HG03095 (cell line): ENCODE measurements at regions not wholly inside any gene's neighbourhood (a gene's known extent, or its start where the extent isn't known, plus 50 kb on each side); places are given as distances from the start of the nearest gene placed in this dataset.

Experiments used
- ATAC-seq: cut with Tn5 transposase; IDR thresholded peaks from one replicate; pipeline ENCODE4 v1.9.1; 2021; ENCODE audit warnings: moderate library complexity; ENCODE audit not compliant: unreplicated experiment

DNA sequence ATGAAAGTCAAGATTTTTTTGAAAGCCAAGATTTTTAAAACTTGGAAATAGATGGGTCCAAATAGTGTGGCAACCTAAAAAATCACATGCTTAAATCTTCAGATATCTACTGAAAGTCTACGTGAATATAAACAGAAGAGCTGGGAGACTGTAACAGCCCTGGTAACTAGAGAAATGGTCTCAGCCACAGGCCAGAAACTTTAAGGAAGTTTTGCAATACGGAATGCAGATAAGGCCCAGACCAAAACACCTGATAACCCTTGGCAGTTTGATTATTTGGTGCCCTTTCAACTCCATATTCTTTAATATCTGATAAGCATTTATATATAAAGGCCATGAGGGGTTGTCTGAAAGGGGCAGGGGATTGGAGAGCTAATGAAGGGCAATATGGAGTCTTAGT, 537.3 kb upstream of the TGFBR2 start:
- ATAC-seq: no peak

DNA sequence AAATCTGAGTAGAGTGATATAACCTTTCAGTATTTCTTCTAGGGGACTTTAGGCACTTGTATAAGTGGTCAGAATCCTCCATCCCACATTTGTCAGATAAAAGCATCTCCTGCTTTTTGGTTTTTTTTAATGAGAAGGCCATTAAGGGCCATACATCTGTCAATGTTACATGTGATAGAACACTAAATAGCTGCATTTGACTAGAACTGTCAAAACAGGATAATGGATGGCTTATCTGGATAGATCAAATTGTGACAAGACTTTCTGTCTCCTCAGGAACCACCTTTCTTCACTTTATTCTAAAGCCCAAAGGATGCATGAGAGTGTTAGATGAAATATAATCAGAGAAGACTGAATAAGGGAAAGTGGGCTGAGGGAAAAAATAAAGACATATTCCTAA, 533.4 kb upstream of the TGFBR2 start:
- ATAC-seq: no peak

DNA sequence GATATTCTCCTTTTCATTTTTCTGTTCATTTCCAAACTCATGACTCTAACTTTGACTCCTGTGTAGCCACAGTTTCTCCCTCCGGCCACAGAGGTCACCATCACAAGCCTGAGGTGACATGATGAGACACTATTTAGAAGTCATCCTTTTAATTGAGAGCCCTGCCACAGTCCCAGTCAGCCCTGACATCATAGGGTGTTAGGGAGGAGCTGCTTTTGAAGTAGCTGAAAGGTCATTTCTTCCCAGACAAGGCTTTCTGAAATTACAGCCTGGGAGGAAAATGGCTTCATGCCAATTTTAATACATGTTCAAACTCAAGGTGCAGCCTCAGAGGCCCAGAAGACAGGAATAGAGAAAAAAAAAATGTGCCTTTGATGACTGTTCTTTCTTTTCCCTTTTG, 532.8 kb upstream of the TGFBR2 start:
- ATAC-seq: no peak

DNA sequence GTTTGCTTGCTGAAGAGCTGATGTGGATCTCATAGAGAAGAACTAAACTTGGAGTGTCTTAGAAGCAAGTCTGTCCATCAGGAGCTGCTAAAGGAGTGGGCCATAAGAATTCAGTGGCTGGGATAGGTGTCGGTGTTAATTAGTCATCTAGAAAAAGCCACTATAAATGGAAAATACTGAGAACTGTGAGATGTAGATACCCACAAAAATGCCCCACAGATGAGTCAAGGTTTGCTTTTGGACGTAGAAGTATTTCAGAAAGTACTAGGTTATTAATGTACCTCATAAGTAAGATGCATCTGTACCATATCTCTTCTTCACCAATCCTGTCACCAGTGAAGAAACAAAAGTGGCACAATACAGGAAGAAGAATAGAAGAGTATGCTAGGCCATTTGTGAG, 530.9 kb upstream of the TGFBR2 start:
- no peak for ATAC-seq

DNA sequence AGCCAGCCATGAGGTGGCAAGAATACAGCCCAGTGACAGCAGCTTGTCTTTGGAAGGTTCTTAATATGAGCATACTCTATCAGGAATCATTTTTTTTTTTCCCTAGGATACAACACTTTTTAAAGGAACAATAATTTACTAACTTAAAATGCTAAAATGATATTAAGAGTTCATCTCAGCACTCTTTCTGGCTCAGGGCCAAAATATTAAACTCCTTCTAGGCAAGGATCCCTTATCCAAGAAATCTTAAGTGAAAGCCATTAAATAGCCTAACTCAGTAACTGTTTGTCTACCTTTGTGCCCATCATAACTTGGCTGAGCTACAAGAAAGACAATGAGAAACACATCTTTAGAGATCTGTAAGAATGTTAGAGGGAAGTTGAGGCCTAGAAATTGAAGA, 529.5 kb upstream of the TGFBR2 start:
- no peak for ATAC-seq

DNA sequence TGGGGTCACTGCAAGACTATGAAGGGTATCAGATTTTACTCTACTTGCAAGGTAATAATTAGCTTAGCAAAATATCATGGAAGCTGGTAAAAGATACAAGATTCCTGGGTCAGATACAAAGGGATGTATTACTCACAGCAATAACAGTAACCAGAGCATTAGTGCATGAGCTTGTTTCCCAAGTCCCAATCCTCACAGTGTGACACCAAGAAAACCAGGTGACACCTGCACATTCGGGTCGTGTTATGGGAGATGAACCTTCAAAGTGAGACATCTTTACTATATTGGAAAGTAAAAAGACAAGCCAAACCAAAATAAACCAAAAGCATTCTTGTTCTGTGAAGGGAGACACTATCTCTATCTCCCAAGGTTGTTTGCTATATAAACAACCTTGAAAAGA, 528.7 kb upstream of the TGFBR2 start:
- ATAC-seq: no peak

DNA sequence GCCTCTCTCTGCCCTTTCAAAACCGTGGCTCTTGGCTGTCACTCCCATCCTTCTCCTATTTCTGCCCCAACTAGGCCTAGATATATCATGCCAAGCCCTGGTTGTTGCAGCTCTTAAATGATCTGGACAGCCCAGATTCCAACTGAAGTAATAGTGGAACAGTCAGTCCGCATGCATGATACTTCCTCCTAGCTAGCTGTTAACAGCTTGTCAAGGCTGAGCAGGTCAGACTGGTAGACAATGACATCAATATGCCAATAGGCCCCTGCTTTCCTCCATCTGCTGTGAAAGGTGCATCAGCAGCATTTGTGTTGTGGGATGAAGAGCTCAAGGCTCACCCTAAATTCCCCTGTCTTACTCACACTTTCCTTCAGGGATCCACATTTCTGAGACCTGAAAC, 527.7 kb upstream of the TGFBR2 start:
- ATAC-seq: no peak

DNA sequence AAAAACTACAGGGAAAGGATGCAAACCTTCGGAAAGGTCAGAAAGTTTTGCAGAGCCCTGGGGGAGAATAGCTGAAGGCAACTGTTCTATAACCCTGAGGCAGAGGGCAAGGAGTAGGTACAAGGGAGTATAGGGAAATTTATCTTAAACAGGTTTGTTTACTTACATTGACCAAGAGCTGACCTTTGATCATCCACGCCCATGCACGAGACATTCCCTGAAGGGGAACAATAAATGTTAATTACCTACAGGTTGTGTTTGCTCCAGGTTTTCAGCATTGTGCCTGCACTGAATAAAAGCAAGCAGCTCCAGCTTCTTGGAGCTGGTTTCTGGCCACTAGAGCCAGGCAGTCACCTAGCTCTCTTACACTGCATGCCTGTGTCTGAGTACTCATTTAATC, 524.5 kb upstream of the TGFBR2 start:
- ATAC-seq: no peak

DNA sequence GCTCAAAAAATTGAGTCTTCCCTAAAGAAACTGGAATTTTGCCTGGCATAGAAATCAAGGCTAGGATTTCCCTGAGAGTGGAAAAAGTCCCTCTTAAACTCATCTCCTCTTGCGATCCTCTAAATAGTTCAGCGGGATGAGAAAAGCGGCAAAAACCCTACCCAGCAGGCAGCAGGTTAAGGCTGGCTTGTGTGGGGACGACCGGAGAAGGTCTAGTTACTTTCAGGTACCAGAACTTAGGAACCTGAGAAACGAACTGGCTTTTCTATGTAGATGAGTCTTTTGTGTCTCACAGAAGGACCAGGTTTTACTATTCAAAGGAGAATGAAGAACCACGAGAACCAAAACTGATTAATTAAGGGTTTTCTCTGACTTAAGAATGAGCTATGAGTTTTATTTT, 523.7 kb upstream of the TGFBR2 start:
- ATAC-seq: no peak

DNA sequence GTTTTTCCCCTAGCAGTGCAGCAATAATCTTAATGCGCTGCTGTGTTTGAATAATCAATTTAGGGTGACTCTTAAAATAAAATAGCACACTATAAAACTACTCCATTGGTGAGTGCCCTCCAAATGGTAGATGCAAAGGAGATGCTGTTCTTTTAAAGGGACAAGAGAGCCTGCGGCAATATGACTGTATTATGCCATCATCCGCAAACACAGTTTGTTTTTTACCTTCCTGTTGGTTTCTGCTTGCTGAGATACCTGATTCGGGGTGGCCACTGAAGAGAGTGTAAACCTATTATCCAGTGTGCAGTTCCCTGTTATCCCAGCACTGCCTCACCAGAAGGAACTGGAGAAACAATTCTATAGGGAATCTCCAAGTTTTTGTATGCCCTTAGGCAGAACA, 523.1 kb upstream of the TGFBR2 start:
- no peak for ATAC-seq

DNA sequence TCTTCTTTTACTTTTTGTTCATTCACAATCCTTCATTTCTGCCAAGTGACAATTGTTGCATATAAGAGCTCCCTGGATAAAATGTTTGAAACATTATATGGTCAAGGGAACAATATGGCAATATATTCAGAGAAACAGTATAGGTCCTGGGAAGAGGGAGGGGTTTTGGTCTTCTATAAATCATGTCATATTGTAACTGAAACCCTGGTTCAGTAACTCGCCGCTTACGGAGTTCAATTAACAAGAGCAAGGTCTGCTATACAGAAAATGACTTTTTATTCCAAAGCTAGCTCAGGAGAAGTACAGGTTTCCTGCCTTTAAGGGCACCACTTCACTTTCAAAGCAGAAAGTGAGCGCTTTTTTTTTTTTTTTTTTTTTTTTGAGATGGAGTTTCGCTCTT, 522.1 kb upstream of the TGFBR2 start:
- ATAC-seq: no peak

DNA sequence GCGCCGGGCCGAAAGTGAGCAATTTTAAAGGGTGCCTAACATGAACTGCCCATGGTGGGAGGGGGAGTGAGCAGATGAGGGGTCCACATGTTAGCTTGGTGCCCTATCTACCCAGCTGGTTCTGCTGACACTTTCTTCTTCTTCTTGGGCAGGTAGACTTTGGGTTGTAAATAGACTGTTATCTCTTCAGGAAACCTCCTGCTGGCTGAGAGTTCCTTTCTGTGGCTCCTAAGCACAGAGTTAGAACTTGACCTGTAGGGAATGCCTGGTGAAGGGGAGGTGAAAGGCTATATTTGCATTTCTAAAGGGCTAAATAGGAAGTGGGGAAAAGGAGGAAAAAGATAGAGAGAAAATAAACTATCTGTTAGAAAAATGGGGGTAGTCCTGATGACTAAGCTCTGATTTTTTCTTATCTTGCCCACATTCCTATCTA, 521.4 kb upstream of the TGFBR2 start:
- no peak for ATAC-seq

DNA sequence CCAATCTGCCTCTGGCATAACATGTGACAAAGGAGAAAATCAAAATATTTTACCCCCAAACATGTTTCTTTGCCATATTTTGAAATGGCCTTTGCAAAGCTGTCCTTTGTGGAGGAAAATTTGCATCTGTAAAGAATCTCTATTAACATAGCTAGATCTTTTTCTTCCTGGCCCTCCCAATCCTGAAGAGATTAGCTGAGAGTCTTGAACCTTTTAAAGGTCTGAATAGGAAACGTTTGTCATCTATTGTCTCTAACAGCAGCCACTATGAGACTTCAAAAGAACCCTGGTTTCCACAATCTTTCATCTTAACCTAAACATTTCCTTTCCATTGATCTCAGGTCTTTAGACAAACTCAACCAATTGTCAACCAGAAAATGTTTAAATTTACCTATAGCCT, 520.9 kb upstream of the TGFBR2 start:
- ATAC-seq: no peak

DNA sequence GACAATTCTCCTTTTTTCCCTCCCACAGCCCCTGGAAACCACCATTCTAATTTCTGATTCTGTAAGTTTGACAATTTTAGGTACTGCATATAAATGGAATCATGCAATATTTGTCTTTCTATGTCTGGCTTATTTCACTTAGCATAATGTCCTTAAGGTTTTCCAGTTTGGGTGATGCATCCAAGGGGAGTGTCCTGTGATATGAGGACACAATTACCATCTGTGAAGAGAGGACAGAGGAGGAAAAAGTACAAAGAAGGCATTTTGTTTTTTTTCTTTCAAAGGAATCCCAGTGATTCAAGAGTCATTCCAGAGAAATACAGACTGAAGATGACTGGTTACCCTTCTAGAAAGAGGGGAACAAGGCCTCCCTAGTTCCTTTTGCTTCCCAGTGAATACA, 514.7 kb upstream of the TGFBR2 start:
- ATAC-seq: no peak

DNA sequence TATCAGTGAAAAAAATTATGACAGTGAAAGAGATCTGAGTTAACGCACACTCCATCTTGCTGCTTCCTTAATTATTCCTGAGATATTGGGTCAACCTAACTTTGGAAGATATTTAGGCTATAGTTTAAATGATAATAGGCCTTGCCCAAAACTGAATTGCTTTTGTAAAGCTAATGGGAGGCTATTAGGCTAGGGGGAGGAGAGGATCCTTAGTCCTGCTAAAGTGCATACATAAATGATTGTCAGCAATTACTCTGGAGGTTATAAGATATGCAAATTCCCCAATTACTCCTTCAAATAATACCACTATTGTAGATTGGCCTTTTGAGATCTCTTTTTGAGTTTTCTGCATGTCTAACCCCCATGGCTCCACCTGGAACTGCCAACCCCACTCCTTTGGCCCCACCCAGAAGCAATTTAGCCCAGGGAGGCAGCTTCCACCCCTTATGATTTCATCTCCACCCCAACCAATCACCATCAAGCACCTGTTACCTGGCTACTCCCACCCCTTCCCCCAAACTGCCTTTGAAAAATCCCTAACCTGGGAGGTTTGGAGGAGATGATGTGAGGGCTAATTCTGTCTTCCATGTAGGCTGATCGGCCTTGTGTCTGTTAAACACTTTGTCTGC, 509.3 kb upstream of the TGFBR2 start:
- ATAC-seq: no peak

DNA sequence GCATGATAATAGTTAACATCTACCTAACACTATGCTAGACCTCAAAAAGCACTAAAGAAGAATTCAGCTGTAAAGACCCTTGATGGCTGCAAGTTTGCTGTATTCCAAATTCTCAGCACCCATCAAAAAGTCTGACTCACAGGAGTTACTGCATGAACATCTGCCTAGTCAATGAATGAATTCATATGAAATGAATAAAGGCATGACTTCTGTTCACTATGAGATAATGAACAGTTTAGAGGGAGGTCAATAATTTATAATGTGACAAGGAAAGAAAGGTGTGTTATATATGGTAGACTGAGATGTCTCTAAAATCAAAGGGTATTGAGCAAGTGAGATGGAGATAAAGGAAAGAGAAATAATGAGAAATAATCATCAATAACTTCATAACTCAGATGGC, 508.2 kb upstream of the TGFBR2 start:
- no peak for ATAC-seq

DNA sequence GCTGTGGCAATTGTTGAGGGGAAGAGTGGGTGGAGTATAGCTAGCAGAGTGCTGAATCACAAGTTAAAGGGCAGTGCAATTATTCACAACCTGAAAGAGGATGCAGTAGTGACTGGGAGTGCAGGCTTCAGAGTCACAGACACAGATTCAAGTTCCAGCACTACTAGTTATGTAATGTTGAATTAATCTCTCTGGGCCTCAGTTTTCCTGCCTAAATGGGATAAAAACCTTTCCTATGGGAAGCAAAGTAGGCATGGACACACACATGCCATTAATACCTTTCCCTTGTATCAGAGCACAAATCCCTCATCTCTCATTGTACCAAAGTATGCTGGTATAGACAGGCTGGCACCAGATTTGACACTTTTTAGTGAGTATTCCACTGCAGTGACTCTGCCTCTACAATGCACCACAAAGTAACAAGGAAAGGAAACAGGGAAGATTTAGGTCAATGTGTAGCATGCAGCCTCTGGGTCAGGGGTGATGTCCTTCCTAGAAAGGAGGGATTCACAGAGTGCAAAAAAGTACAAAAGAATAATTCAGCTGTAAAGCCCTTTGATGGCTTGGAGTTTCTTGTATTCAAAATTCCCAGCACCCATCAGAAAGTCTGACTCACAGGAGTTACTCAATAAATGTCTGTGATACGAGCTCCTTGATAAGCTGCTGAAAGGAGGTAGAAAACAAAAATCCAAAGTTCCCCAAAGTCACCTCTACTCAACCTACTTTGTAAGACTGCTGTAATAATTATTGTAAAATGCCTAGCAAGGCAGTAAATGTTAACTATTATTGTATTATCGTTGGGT, 507.5 kb upstream of the TGFBR2 start:
- ATAC-seq: no peak

DNA sequence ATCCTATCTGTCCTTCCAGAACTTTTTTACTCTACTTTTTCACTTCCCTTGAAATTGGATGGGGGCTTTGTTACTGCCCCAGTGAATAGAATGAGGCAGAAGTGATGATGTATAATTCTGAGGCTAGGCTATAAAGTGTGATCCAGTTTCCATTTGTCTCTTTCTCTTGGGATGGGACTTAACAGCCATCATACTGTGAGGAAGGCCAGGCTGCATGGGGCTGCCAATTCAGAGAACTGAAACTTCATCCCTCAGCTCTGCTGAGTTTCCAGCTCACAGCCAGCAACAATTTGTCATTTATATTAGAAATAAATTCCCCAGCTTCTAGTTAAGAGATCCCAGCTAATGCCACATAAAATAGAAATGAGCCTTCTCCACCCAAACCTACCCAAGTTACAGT, 504.0 kb upstream of the TGFBR2 start:
- no peak for ATAC-seq

DNA sequence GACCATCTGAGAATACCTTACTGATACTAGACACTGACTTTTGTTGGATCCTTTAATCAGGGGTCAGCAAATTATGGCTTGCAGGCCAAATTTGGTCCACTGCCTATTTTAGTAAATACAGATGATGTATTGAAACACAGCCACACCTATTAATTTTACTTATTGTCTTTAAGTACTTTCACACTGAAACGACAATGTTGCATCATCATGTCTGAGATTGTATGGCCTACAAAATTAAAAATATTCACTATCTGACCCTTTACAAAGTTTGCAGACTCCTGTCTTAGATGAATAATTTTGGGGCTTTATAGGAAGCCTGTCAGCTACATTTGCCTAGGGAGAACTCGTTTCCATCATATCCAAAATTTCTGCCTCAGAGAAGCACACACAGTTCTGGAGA, 503.2 kb upstream of the TGFBR2 start:
- ATAC-seq: no peak

DNA sequence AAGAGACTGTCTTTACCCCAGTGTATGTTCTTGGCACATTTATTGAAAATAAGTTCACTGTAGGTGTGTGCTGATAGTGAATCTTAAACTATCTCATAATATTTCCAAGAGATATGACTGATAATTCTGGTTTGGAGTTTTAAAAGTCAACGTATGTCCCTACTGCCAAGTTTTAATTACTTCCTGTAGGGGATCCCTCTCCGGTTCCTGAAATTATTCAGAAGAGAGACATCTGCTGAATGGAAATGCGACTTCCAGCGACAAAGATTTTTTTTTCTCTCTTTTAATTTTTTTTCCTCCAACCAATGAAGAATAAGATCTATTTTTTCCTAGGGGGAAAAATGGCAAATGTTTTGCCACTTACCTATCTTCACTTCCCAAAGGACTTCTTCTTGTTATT, 498.9 kb upstream of the TGFBR2 start:
- ATAC-seq: no peak

DNA sequence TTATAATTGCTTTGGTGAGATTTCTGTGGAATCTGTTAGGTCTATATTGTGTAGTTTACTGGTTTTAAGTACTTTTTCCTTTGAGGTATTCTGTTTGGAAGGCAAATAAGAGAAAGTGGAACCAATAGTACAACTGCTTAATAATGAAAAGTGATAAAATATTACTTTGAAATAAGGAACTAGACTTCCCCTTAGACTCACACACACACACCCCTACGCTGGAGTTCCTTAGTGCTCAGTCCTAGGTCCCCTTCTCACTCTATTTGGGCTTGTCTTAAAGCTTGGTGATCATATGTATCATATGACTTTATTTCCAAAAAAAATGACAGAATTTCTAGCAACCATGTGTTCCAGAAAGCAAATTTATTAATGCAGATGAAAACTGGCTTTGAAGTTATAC, 494.0 kb upstream of the TGFBR2 start:
- no peak for ATAC-seq

DNA sequence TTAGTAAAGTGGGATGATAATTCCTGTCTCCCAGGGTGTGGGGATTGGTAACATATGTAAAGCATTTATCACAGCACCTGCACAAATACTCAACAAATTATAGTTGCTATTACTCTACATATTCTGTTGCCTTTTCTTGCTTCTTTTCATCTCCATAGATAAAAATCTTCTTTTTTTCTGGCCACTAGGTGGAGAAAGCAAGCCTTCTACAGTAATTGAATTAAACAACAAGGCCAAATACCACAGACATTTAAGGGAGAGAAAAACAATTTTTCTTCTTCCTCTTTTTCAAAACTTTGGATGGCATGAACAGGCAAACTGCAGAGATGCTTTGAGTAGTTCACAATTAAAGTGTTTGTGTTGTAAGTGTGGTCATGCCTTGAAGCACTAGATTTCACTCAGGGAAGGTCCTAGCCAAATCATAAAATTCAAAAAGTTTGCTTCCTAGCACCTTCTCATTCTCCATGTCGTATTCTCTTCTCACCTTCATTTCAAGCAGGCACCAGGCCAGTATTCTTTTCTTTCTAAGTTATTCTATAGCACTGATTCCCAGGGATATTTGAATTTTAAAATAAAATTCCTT, 493.4 kb upstream of the TGFBR2 start:
- no peak for ATAC-seq

DNA sequence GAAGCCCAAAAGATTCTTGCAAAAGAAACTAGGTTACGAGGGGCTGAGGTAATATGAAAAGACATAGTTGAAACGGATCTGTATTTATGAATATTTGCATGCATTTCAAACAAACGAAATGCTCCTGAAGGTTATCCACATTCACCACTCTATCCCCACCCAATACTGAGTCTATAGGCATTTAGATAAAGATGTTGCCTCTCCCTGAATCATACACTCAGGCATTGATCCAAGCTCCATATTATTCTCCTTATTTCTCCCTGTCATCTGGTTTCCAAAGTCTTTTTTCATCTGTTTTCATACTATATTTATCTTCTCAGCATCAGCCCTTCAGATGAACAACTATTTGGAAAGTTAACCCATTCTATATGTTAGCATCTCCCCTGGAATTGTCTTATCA, 492.5 kb upstream of the TGFBR2 start:
- ATAC-seq: no peak
